Left cardiac atrium (tissue), 4 donors: ENCODE measurements at regions not wholly inside any gene's neighbourhood (a gene's known extent, or its start where the extent isn't known, plus 50 kb on each side); places are given as distances from the start of the nearest gene placed in this dataset.

Experiments
- ATAC-seq, 2 donors: fragments of 200-7000 bp; cut with Tn5 transposase; one replicate each; pipeline ENCODE4 v1.9.1; 2020; ENCODE audit warnings: mild to moderate bottlenecking in 2 of 2, moderate library complexity in 2 of 2
- DNase-seq: peaks from one replicate; pipeline ENCODE4 v3.0.0-alpha.2; 2020
- intact Hi-C, 2 donors: fragments of 100-400 bp; cut with DNase I; formaldehyde crosslinking; loops; one replicate each; pipeline versions ENCODE4 v1.14.1 to v1.15.1; 2022 to 2023
- donor health status: DM: no; HTN: yes; CAD: no.
- donor health status: DM: no; HTN: yes; CAD: no; lungs with severe emphysema.
- donor health status: DM: yes; HTN: yes; CAD: no.
- donor health status: Dilated cardiomyopathy.

- intact Hi-C loops, result no loop called here
- ATAC-seq (no peak), DNase-seq (no peak)
Measured at GRCh38 chr5:35305336-35306020, 75.2 kb upstream of the PRLR start.

GRCh38 chr5:35304291-35304690 lies 74.0 kb upstream of the PRLR start:
- no peak for DNase-seq
- no peak for ATAC-seq
- intact Hi-C loops, result no loop called here

GRCh38 chr5:35303152-35303551 lies 72.9 kb upstream of the PRLR start:
- DNase-seq (no peak), ATAC-seq (no peak)
- intact Hi-C loops, result no loop called here

GRCh38 chr5:35302544-35302943 lies 72.3 kb upstream of the PRLR start:
- intact Hi-C loops, result no loop called here
- DNase-seq (no peak), ATAC-seq (no peak)

GRCh38 chr5:35297755-35298154 lies 67.5 kb upstream of the PRLR start:
- intact Hi-C loops, result no loop called here
- ATAC-seq (no peak), DNase-seq (no peak)

GRCh38 chr5:35294976-35295375 lies 64.7 kb upstream of the PRLR start:
- ATAC-seq, result no peak
- intact Hi-C loops, result no loop called here

GRCh38 chr5:35294017-35294416 lies 63.7 kb upstream of the PRLR start:
- intact Hi-C loops, result no loop called here
- DNase-seq (no peak), ATAC-seq (no peak)

More at GRCh38 chr5:35294976-35295375, 64.7 kb upstream of the PRLR start:
- no peak for DNase-seq

GRCh38 chr5:35285435-35285834 lies 55.1 kb upstream of the PRLR start:
- intact Hi-C loops, result no loop called here
- no peak for ATAC-seq
- no peak for DNase-seq

GRCh38 chr5:35285011-35285410 lies 54.7 kb upstream of the PRLR start:
- ATAC-seq, result no peak

GRCh38 chr5:35284364-35284763 lies 54.1 kb upstream of the PRLR start:
- DNase-seq (no peak), ATAC-seq (no peak)
- intact Hi-C loops, result no loop called here

More at GRCh38 chr5:35285011-35285410, 54.7 kb upstream of the PRLR start:
- intact Hi-C loops, result no loop called here
- DNase-seq, result no peak

- no peak for DNase-seq
- intact Hi-C loops, result no loop called here
- ATAC-seq, result no peak
Measured at GRCh38 chr5:35282810-35283209, 52.5 kb upstream of the PRLR start.

- DNase-seq (no peak), ATAC-seq (no peak)
- intact Hi-C loops, result no loop called here
Measured at GRCh38 chr5:35281613-35282012, 51.3 kb upstream of the PRLR start.
